HepG2 (cell line): ENCODE measurements at regions not wholly inside any gene's neighbourhood (a gene's known extent, or its start where the extent isn't known, plus 50 kb on each side); places are given as distances from the start of the nearest gene placed in this dataset.

Experiments
- ATAC-seq: fragments of 200-7000 bp; cut with Tn5 transposase; 3 replicates; pipeline ENCODE4 v1.9.1; 2020; ENCODE audit warnings: mild to moderate bottlenecking, moderate library complexity
- BruUV-seq: library from RNA; stranded (reverse); fragments of 400-500 nt; replicated peaks from 2 replicates; lab custom pipeline; 2021; lab: Mats Ljungman, UMichigan
- CTCF ChIA-PET: fragments of 300-600 bp; formaldehyde crosslinking; extraction: SDS; loops from one replicate; lab custom pipeline; 2021; ENCODE audit warnings: low total read pairs, inconsistent platforms, low intra/inter-chr PET ratio; lab: Yijun Ruan, JAX
- POLR2A ChIA-PET: fragments of 350-600 bp; sonication (Branson Sonifier 250); formaldehyde crosslinking; loops from one replicate; lab custom pipeline; 2020; ENCODE audit warnings: antibody characterized with exemption, inconsistent platforms; lab: Yijun Ruan, JAX
- DNase-seq: peaks from one replicate; pipeline ENCODE4 v3.0.0-alpha.2; 2015; ENCODE audit warnings: low spot score
- FAIRE-seq: peaks from 3 replicates; lab custom pipeline; 2011; peaks lifted over from hg19 to GRCh38; lab: Jason Lieb, UNC
- H2AFZ ChIP-seq: one replicate; pipeline ENCODE4 v1.6.1; 2011; ENCODE audit warnings: low read length, inconsistent platforms
- H3K27ac ChIP-seq: fragments of 300-600 bp; 3 replicates; pipeline ENCODE4 v1.8.0; 2011; ENCODE audit warnings: mixed run types, mild to moderate bottlenecking, mixed read lengths, low read length, inconsistent platforms; ENCODE audit not compliant: insufficient read depth; ENCODE audit errors: extremely low read length
- H3K27me3 ChIP-seq, 2 experiments: fragments of 200-600 bp in 1 of 2; 2 replicates in 1 of 2; 3 replicates in 1 of 2; pipeline versions ENCODE4 v1.6.0 to v1.8.0; 2011; ENCODE audit warnings: low read length in 2 of 2, mild to moderate bottlenecking in 2 of 2, moderate library complexity in 2 of 2, inconsistent platforms in 1 of 2; ENCODE audit not compliant: insufficient read depth in 2 of 2, control insufficient read depth in 1 of 2
- H3K36me3 ChIP-seq, 2 experiments: fragments of 200-600 bp in 1 of 2; replicated peaks in 1 of 2; 2 replicates in 1 of 2; 3 replicates in 1 of 2; pipeline versions ENCODE4 v1.5.1 to v1.8.0; 2011; ENCODE audit warnings: low read length in 2 of 2, inconsistent platforms in 1 of 2; ENCODE audit not compliant: insufficient read depth in 2 of 2, control insufficient read depth in 1 of 2
- H3K4me1 ChIP-seq: 2 replicates; pipeline ENCODE4 v1.5.1; 2012; ENCODE audit warnings: low read length, inconsistent platforms; ENCODE audit not compliant: insufficient read depth
- H3K4me2 ChIP-seq: 2 replicates; pipeline ENCODE4 v1.6.0; 2011; ENCODE audit warnings: low read depth, low read length, inconsistent platforms
- H3K4me3 ChIP-seq, 3 experiments: fragments of 200-600 bp in 1 of 3; sonication (generic), shearing (Covaris generic) in 1 of 3; replicated peaks in 1 of 3; 2 replicates each; pipeline ENCODE4 v1.5.1; 2011 to 2016; ENCODE audit warnings: low read length in 3 of 3, inconsistent platforms in 2 of 3, low read depth in 2 of 3, mild to moderate bottlenecking in 2 of 3, control low read depth in 1 of 3, mixed read lengths in 1 of 3; ENCODE audit not compliant: insufficient read depth in 1 of 3
- H3K79me2 ChIP-seq: one replicate; pipeline ENCODE4 v1.6.1; 2011; ENCODE audit warnings: low read length, inconsistent platforms; ENCODE audit not compliant: insufficient read depth
- H3K9ac ChIP-seq: 2 replicates; pipeline ENCODE4 v1.6.0; 2011; ENCODE audit warnings: mild to moderate bottlenecking, low read depth, low read length, inconsistent platforms; ENCODE audit not compliant: insufficient read depth
- H3K9me3 ChIP-seq: 2 replicates; pipeline ENCODE4 v1.5.1; 2012; ENCODE audit warnings: mild to moderate bottlenecking, low read length
- H4K20me1 ChIP-seq: 2 replicates; pipeline ENCODE4 v1.6.0; 2011; ENCODE audit warnings: inconsistent platforms, mild to moderate bottlenecking, low read length, moderate library complexity; ENCODE audit not compliant: insufficient read depth
- BATF2 ChIP-seq: sonication (generic); formaldehyde crosslinking; IDR thresholded peaks from 2 replicates; pipeline ENCODE4 v1.8.0; 2022; ENCODE audit warnings: mild to moderate bottlenecking, missing genetic modification reagents, moderate library complexity
- DZIP1 ChIP-seq: sonication (generic); formaldehyde crosslinking; IDR thresholded peaks from 2 replicates; pipeline ENCODE4 v1.5.0; 2020; ENCODE audit warnings: mild to moderate bottlenecking, missing genetic modification reagents
- FUBP1 ChIP-seq: sonication (generic); formaldehyde crosslinking; IDR thresholded peaks from 2 replicates; pipeline ENCODE4 v1.5.1; 2020; ENCODE audit warnings: missing genetic modification reagents, mild to moderate bottlenecking, borderline replicate concordance
- HOXD1 ChIP-seq: sonication (generic); formaldehyde crosslinking; IDR thresholded peaks from 2 replicates; pipeline ENCODE4 v1.5.0; 2020; ENCODE audit warnings: missing genetic modification reagents
- KAT2B ChIP-seq: fragments of 150-350 bp; IDR thresholded peaks from 2 replicates; pipeline ENCODE4 v1.6.1; 2014; ENCODE audit warnings: low read depth, low read length, borderline replicate concordance
- KLF11 ChIP-seq: IDR thresholded peaks from 2 replicates; pipeline ENCODE4 v1.6.1; 2016; ENCODE audit warnings: missing compliant biosample characterization
- RFX3 ChIP-seq: IDR thresholded peaks from 2 replicates; pipeline ENCODE4 v1.6.1; 2016; ENCODE audit warnings: missing biosample characterization, missing genetic modification reagents
- SP2 ChIP-seq: sonication (generic); formaldehyde crosslinking; IDR thresholded peaks from 2 replicates; pipeline ENCODE4 v1.5.1; 2020; ENCODE audit warnings: mild to moderate bottlenecking, missing genetic modification reagents
- SSRP1 ChIP-seq: IDR thresholded peaks from 2 replicates; pipeline ENCODE4 v1.6.1; 2016; ENCODE audit warnings: control low read depth
- ZNF383 ChIP-seq: sonication (generic); formaldehyde crosslinking; IDR thresholded peaks from 2 replicates; pipeline ENCODE4 v1.4.0; 2020; ENCODE audit warnings: missing genetic modification reagents, mild to moderate bottlenecking, borderline replicate concordance
- ZNF710 ChIP-seq: sonication (generic); formaldehyde crosslinking; IDR thresholded peaks from 2 replicates; pipeline ENCODE4 v1.5.0; 2020; ENCODE audit warnings: mild to moderate bottlenecking, missing genetic modification reagents, borderline replicate concordance
- ZNF800 ChIP-seq: sonication (generic); formaldehyde crosslinking; IDR thresholded peaks from 2 replicates; pipeline ENCODE4 v1.4.0; 2020; ENCODE audit warnings: missing genetic modification reagents
- WGBS: methylation state at CpG from one replicate; pipeline ENCODE4 v1.1.6; 2017; ENCODE audit warnings: low lambda C conversion rate; 5-methylcytosine and 5-hydroxymethylcytosine counted together
- in situ Hi-C: cut with HindIII; loops from 2 replicates; pipeline ENCODE4 v1.10.0; 2017; ENCODE audit warnings: low pct_unique_long_range_greater_than_20kb; ENCODE audit not compliant: extremely low pct_ligation_motif_present
- intact Hi-C: fragments of 100-400 bp; cut with micrococcal nuclease; formaldehyde crosslinking; loops from one replicate; pipeline ENCODE4 v1.10.0; 2022; ENCODE audit not compliant: unreplicated experiment

- no peak for TF ChIP-seq SP2 (CRISPR knock-in tag)
- TF ChIP-seq BATF2 (CRISPR knock-in tag): no peak
- TF ChIP-seq KLF11: no peak
- TF ChIP-seq ZNF800: no peak
- no peak for TF ChIP-seq ZNF710
- no peak for TF ChIP-seq KAT2B
- TF ChIP-seq, all 625 proteins: peak for 0
These were observed 254.8 kb downstream of the MSRB3 start (continued) for GRCh38 chr12:65533177-65533883.

GRCh38 chr12:65534238-65534841 is 255.9 kb downstream of the MSRB3 start:
- CTCF ChIA-PET: no interaction called here
- H3K4me1 ChIP-seq: peaks cover 14% of the 10 kb centered on the region
- TF ChIP-seq RFX3 (CRISPR knock-in tag) (no peak), HOXD1 (CRISPR knock-in tag) (no peak), FUBP1 (no peak), DZIP1 (CRISPR knock-in tag) (no peak), SSRP1 (no peak), ZNF383 (CRISPR knock-in tag) (no peak)

More at GRCh38 chr12:65534238-65534841, 255.9 kb downstream of the MSRB3 start:
- H3K9ac ChIP-seq: no peak overlapping the region
- H3K79me2 ChIP-seq: no peaks in the 10 kb centered on the region
- ATAC-seq (no peak), DNase-seq (no peak), FAIRE-seq (no peak)
- H3K27me3 ChIP-seq: no peaks in the 10 kb centered on the region
- H3K9me3 ChIP-seq: peaks cover 2% of the 10 kb centered on the region
- H2AFZ ChIP-seq: no peak overlapping the region
- BruUV-seq: no TSS peak
- WGBS: 27% methylated on average over 8 of the region's 8 CpGs
- in situ Hi-C loops (no loop called here), intact Hi-C loops (no loop called here)
- H3K36me3 ChIP-seq: no peaks in the 10 kb centered on the region
- H4K20me1 ChIP-seq: no peaks in the 10 kb centered on the region
- POLR2A ChIA-PET: no interaction called here
- H3K4me3 ChIP-seq: no peak overlapping the region
- H3K4me2 ChIP-seq: no peak overlapping the region
- H3K27ac ChIP-seq: no peak overlapping the region
